OCI-LY7 (cell line): ENCODE measurements at regions not wholly inside any gene's neighbourhood (a gene's known extent, or its start where the extent isn't known, plus 50 kb on each side); places are given as distances from the start of the nearest gene placed in this dataset.

Experiments
- CTCF ChIP-seq: fragments of 200-600 bp; sonication (generic); conservative IDR thresholded peaks from 2 replicates; pipeline ENCODE4 v1.5.1; 2014; ENCODE audit warnings: mild to moderate bottlenecking, antibody characterized with exemption, low read length, moderate library complexity, mixed read lengths
- EZH2phosphoT487 ChIP-seq: fragments of 200-600 bp; sonication (generic); IDR thresholded peaks from 2 replicates; pipeline ENCODE4 v1.6.1; 2018; ENCODE audit warnings: low read depth, borderline replicate concordance, mild to moderate bottlenecking, mixed run types, antibody characterized with exemption, low read length, moderate library complexity, mixed read lengths

GRCh38 chr14:65833267-65833880 is 420.8 kb downstream of the FUT8 start:
- TF ChIP-seq CTCF (no peak), EZH2phosphoT487 (no peak)
